Stimulated activated CD4-positive, alpha-beta T cell treated with anti-CD3 and anti-CD28 coated beads, Interleukin-15, amount 100 ng/mL, for 48 hours (primary cell): ENCODE measurements at regions not wholly inside any gene's neighbourhood (a gene's known extent, or its start where the extent isn't known, plus 50 kb on each side); places are given as distances from the start of the nearest gene placed in this dataset.
"Not testable (repeated sequence)": the region's sequence is repeated elsewhere in the genome, so short reads cannot be mapped to it uniquely, and the experiment has no call there.

Experiments
- DNase-seq, 2 donors: peaks; one replicate each; pipeline ENCODE4 v3.0.0-alpha.2; 2020; ENCODE audit warnings: low read depth in 2 of 2

GRCh38 chr19:29013325-29013724, 199.6 kb downstream of the UQCRFS1 start:
- no peak for DNase-seq

- no peak for DNase-seq
Observed at GRCh38 chr19:29012457-29012856, 200.5 kb downstream of the UQCRFS1 start.

GRCh38 chr19:29010276-29010675, 202.7 kb downstream of the UQCRFS1 start:
- no peak for DNase-seq

- no peak for DNase-seq
Observed at GRCh38 chr19:29006057-29006735, 206.8 kb downstream of the UQCRFS1 start.

- DNase-seq: no peak
Observed at GRCh38 chr19:29004796-29005195, 208.2 kb downstream of the UQCRFS1 start.

- no peak for DNase-seq
Observed at GRCh38 chr19:29003641-29004409, 209.1 kb downstream of the UQCRFS1 start.

GRCh38 chr19:29002336-29002735, 210.6 kb downstream of the UQCRFS1 start:
- no peak for DNase-seq

- DNase-seq: no peak
Observed at GRCh38 chr19:29001597-29002245, 211.2 kb downstream of the UQCRFS1 start.

GRCh38 chr19:29001141-29001581, 211.8 kb downstream of the UQCRFS1 start:
- DNase-seq: no peak

- DNase-seq: no peak
Observed at GRCh38 chr19:28999724-29000433, 213.1 kb downstream of the UQCRFS1 start.

- no peak for DNase-seq
Observed at GRCh38 chr19:28998974-28999373, 214.0 kb downstream of the UQCRFS1 start.

- not testable (repeated sequence) for DNase-seq
Observed at GRCh38 chr19:28997866-28998265, 215.1 kb downstream of the UQCRFS1 start.

GRCh38 chr19:28990522-28990921, 222.4 kb downstream of the UQCRFS1 start:
- no peak for DNase-seq

- no peak for DNase-seq
Observed at GRCh38 chr19:28989739-28990138, 223.2 kb downstream of the UQCRFS1 start.

GRCh38 chr19:28988066-28988465, 224.9 kb downstream of the UQCRFS1 start:
- no peak for DNase-seq

GRCh38 chr19:28987177-28987576, 225.8 kb downstream of the UQCRFS1 start:
- no peak for DNase-seq

- no peak for DNase-seq
Observed at GRCh38 chr19:28985201-28985600, 227.8 kb downstream of the UQCRFS1 start.

- DNase-seq: no peak
Observed at GRCh38 chr19:28984315-28984714, 228.6 kb downstream of the UQCRFS1 start.

- no peak for DNase-seq
Observed at GRCh38 chr19:28983430-28983829, 229.5 kb downstream of the UQCRFS1 start.

- no peak for DNase-seq
Observed at GRCh38 chr19:28981994-28982393, 231.0 kb downstream of the UQCRFS1 start.

- DNase-seq: no peak
Observed at GRCh38 chr19:28981518-28981917, 231.4 kb downstream of the UQCRFS1 start.

- no peak for DNase-seq
Observed at GRCh38 chr19:28980236-28980868, 232.6 kb downstream of the UQCRFS1 start.
